ENCODE measurements at regions not wholly inside any gene's neighbourhood (a gene's known extent, or its start where the extent isn't known, plus 50 kb on each side); places are given as distances from the start of the nearest gene placed in this dataset.

GRCh38 chr11:82529936-82530335 is 203.7 kb downstream of the FAM181B start:
- TF ChIP-seq, protein P1, sequence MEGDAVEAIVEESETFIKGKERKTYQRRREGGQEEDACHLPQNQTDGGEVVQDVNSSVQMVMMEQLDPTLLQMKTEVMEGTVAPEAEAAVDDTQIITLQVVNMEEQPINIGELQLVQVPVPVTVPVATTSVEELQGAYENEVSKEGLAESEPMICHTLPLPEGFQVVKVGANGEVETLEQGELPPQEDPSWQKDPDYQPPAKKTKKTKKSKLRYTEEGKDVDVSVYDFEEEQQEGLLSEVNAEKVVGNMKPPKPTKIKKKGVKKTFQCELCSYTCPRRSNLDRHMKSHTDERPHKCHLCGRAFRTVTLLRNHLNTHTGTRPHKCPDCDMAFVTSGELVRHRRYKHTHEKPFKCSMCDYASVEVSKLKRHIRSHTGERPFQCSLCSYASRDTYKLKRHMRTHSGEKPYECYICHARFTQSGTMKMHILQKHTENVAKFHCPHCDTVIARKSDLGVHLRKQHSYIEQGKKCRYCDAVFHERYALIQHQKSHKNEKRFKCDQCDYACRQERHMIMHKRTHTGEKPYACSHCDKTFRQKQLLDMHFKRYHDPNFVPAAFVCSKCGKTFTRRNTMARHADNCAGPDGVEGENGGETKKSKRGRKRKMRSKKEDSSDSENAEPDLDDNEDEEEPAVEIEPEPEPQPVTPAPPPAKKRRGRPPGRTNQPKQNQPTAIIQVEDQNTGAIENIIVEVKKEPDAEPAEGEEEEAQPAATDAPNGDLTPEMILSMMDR (IDR thresholded peaks at IDR 0.05; ENCODE audit: poor library complexity), result no peak
- TF ChIP-seq EZH2 (IDR thresholded peaks at IDR 0.05; ENCODE audit: borderline replicate concordance) (no peak), EZH2phosphoT487 (IDR thresholded peaks at IDR 0.05; ENCODE audit: low read depth, severe bottlenecking, unreplicated experiment) (no peak)
- Histone ChIP-seq H3K9me3 (ENCODE audit: low read depth) (no peaks in the 10 kb centered on the region), H3K4me3 (no peak overlapping the region), H3K36me3 (replicated peaks; ENCODE audit: insufficient read depth, low read depth) (no peaks in the 10 kb centered on the region), H3K9me2 (replicated peaks; ENCODE audit: insufficient read depth) (no peaks in the 10 kb centered on the region), H2AFZ (no peak overlapping the region), H3K4me2 (no peak overlapping the region), H3K27ac (no peak overlapping the region), H3K4me1 (ENCODE audit: insufficient read depth) (no peaks in the 10 kb centered on the region), H3K27me3 (no peaks in the 10 kb centered on the region), H4K20me1 (ENCODE audit: insufficient read depth, poor library complexity, severe bottlenecking) (no peaks in the 10 kb centered on the region), H3K79me2 (no peaks in the 10 kb centered on the region)
- no peak for DNase-seq (ENCODE audit: low spot score)
- 50% methylated on average over 2 of the region's 2 CpGs for WGBS (ENCODE audit: low lambda C conversion rate, missing lambda C conversion rate)

DNA sequence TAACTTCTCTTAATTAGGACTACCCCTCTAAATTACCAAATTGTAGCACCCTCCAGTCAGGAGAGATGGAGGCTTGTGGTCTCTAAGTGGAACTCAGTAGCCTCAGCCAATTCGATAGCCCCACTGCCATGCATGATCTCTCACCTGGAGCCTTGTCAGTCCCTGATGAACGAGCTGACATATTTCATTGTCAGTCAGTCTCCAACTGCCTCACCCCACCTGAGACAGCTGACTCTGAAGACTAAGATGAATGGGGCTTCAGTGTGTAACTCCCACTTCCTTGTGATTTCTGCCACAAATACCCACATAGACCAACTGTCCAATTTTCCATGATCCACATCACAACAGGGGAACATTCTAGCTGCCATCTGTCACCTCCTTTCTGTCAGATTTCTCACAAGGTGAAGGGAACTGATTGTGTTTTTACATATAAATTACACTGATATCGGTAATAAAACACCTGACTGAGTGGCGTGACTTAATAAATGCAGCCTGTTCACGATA is 206.5 kb downstream of the FAM181B start:
- Histone ChIP-seq H3K9me3 (ENCODE audit: low read depth) (no peaks in the 10 kb centered on the region), H3K27ac (no peak overlapping the region), H3K4me3 (no peak overlapping the region), H3K9me2 (replicated peaks; ENCODE audit: insufficient read depth) (no peaks in the 10 kb centered on the region), H3K4me2 (no peak overlapping the region), H3K36me3 (replicated peaks; ENCODE audit: insufficient read depth, low read depth) (no peaks in the 10 kb centered on the region), H3K79me2 (no peaks in the 10 kb centered on the region), H3K4me1 (ENCODE audit: insufficient read depth) (no peaks in the 10 kb centered on the region), H4K20me1 (ENCODE audit: insufficient read depth, poor library complexity, severe bottlenecking) (no peaks in the 10 kb centered on the region), H2AFZ (no peak overlapping the region), H3K27me3 (no peaks in the 10 kb centered on the region)
- TF ChIP-seq, protein P1 (IDR thresholded peaks at IDR 0.05; ENCODE audit: poor library complexity), result no peak
- no peak for TF ChIP-seq EZH2phosphoT487 (IDR thresholded peaks at IDR 0.05; ENCODE audit: low read depth, severe bottlenecking, unreplicated experiment)
- TF ChIP-seq EZH2 (IDR thresholded peaks at IDR 0.05; ENCODE audit: borderline replicate concordance), result no peak
- no peak for DNase-seq (ENCODE audit: low spot score)
- 88% methylated on average over 5 of the region's 5 CpGs for WGBS (ENCODE audit: low lambda C conversion rate, missing lambda C conversion rate)

GRCh38 chr11:82523141-82523540 is 210.5 kb downstream of the FAM181B start:
- Histone ChIP-seq H3K4me3 (no peak overlapping the region), H3K4me2 (no peak overlapping the region), H3K4me1 (ENCODE audit: insufficient read depth) (no peaks in the 10 kb centered on the region), H3K27ac (no peak overlapping the region), H3K36me3 (replicated peaks; ENCODE audit: insufficient read depth, low read depth) (no peaks in the 10 kb centered on the region), H2AFZ (no peak overlapping the region), H3K9me3 (ENCODE audit: low read depth) (no peaks in the 10 kb centered on the region), H3K79me2 (no peaks in the 10 kb centered on the region), H3K27me3 (no peaks in the 10 kb centered on the region), H3K9me2 (replicated peaks; ENCODE audit: insufficient read depth) (no peaks in the 10 kb centered on the region), H4K20me1 (ENCODE audit: insufficient read depth, poor library complexity, severe bottlenecking) (no peaks in the 10 kb centered on the region)
- peak; percentile 13 for DNase-seq (ENCODE audit: low spot score)
- WGBS (ENCODE audit: low lambda C conversion rate, missing lambda C conversion rate), result 54% methylated on average over 4 of the region's 4 CpGs
- no peak for TF ChIP-seq EZH2 (IDR thresholded peaks at IDR 0.05; ENCODE audit: borderline replicate concordance)
- TF ChIP-seq, protein P1 (IDR thresholded peaks at IDR 0.05; ENCODE audit: poor library complexity), result peak; percentile 34
- no peak for TF ChIP-seq EZH2phosphoT487 (IDR thresholded peaks at IDR 0.05; ENCODE audit: low read depth, severe bottlenecking, unreplicated experiment)

DNA sequence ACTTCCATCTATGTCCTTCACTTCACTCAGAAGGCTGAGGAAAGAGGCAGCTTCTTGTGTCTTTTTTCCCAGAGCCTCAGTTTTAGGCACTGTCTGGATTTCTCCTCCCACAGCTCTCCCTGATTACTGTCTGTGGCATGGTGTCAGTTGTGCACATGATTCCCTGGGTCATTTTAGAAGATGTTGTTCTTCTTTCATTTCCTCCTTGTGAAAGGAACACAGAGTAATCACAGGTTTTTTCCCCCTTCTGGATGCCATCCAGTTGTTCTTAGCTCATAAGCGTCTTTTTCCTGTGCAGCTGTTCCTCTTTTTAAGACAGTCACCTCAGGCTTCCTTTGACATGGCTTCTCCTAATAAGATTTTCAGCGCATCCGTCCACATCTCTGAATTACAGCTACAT is 212.2 kb downstream of the FAM181B start:
- DNase-seq (ENCODE audit: low spot score), result no peak
- TF ChIP-seq, protein P1 (IDR thresholded peaks at IDR 0.05; ENCODE audit: poor library complexity), result no peak
- TF ChIP-seq EZH2phosphoT487 (IDR thresholded peaks at IDR 0.05; ENCODE audit: low read depth, severe bottlenecking, unreplicated experiment), result no peak
- no peak for TF ChIP-seq EZH2 (IDR thresholded peaks at IDR 0.05; ENCODE audit: borderline replicate concordance)
- H3K4me1 ChIP-seq (ENCODE audit: insufficient read depth), result no peaks in the 10 kb centered on the region
- H3K27me3 ChIP-seq, result no peaks in the 10 kb centered on the region
- WGBS (ENCODE audit: low lambda C conversion rate, missing lambda C conversion rate), result 78% methylated on average over 3 of the region's 3 CpGs
- no peaks in the 10 kb centered on the region for H3K36me3 ChIP-seq (replicated peaks; ENCODE audit: insufficient read depth, low read depth)
- no peak overlapping the region for H3K27ac ChIP-seq
- no peaks in the 10 kb centered on the region for H3K9me3 ChIP-seq (ENCODE audit: low read depth)
- no peak overlapping the region for H2AFZ ChIP-seq
- no peak overlapping the region for H3K4me3 ChIP-seq
- no peak overlapping the region for H3K4me2 ChIP-seq
- no peaks in the 10 kb centered on the region for H4K20me1 ChIP-seq (ENCODE audit: insufficient read depth, poor library complexity, severe bottlenecking)
- no peaks in the 10 kb centered on the region for H3K9me2 ChIP-seq (replicated peaks; ENCODE audit: insufficient read depth)
- H3K79me2 ChIP-seq, result no peaks in the 10 kb centered on the region
